ENCODE measurements at regions not wholly inside any gene's neighbourhood (a gene's known extent, or its start where the extent isn't known, plus 50 kb on each side); places are given as distances from the start of the nearest gene placed in this dataset.

GRCh38 chr6:22784601-22785410 is 215.4 kb downstream of the HDGFL1 start:
- Histone ChIP-seq H3K4me1 (ENCODE audit: control insufficient read depth in 1 of 2, insufficient read depth in 2 of 2, low read length in 2 of 2) (no peaks in the 10 kb centered on the region), H3K36me3 (ENCODE audit: control insufficient read depth in 1 of 2, insufficient read depth in 2 of 2, low read length in 2 of 2) (no peaks in the 10 kb centered on the region), H3K9me3 (ENCODE audit: control insufficient read depth in 1 of 2, insufficient read depth in 1 of 2, low read depth in 1 of 2, low read length in 2 of 2) (no peaks in the 10 kb centered on the region; a peak in 1 of 4 replicates), H3K9ac (ENCODE audit: low read length) (no peak overlapping the region), H2AFZ (ENCODE audit: low read depth, low read length, poor library complexity, severe bottlenecking) (no peak overlapping the region), H4K20me1 (ENCODE audit: insufficient read depth) (no peaks in the 10 kb centered on the region), H3K27me3 (ENCODE audit: insufficient read depth, low read length) (no peaks in the 10 kb centered on the region), H3K4me2 (ENCODE audit: low read length) (no peak overlapping the region), H3K79me2 (ENCODE audit: insufficient read depth, low read length) (no peaks in the 10 kb centered on the region), H3K27ac (ENCODE audit: low read depth, low read length) (no peak overlapping the region), H3K9me2 (ENCODE audit: insufficient read depth) (no peaks in the 10 kb centered on the region), H3K4me3 (replicated peaks in 1 of 2; ENCODE audit: low read depth in 1 of 2, low read length in 2 of 2) (no peak overlapping the region)
- intact Hi-C loops (cut with micrococcal nuclease) = no loop called here
- CTCF ChIA-PET = no interaction called here
- DNase-seq (ENCODE audit: low read depth, low spot score) = no peak
- TF ChIP-seq POLR2AphosphoS5 (IDR thresholded peaks at IDR 0.05; ENCODE audit: low read depth, low read length) (no peak), POLR2A (IDR thresholded peaks at IDR 0.05; ENCODE audit: borderline replicate concordance, extremely low read depth, insufficient read depth, insufficient read length) (no peak), TCF7L2 (IDR thresholded peaks at IDR 0.05; ENCODE audit: borderline replicate concordance, extremely low read depth, insufficient read depth, insufficient read length) (no peak), SIN3A (IDR thresholded peaks at IDR 0.05; ENCODE audit: low read depth) (no peak), ELF1 (IDR thresholded peaks at IDR 0.05; ENCODE audit: borderline replicate concordance, low read depth) (no peak), MAX (IDR thresholded peaks at IDR 0.05) (no peak), ZFX (IDR thresholded peaks at IDR 0.05) (no peak), ZBTB33 (IDR thresholded peaks at IDR 0.05; ENCODE audit: extremely low read depth, insufficient replicate concordance, low read length) (no peak), SP1 (IDR thresholded peaks at IDR 0.05; ENCODE audit: low read depth) (no peak)
- POLR2A ChIA-PET = no interaction called here
- BruUV-seq (replicated peaks) = no TSS peak
- no peak for ATAC-seq
- RAD21 ChIA-PET (ENCODE audit: low non-redundant PET in 1 of 2, low total read pairs in 2 of 2, uncharacterized antibody in 2 of 2, unreplicated experiment in 2 of 2) = no interaction called here
